ENCODE measurements at regions not wholly inside any gene's neighbourhood (a gene's known extent, or its start where the extent isn't known, plus 50 kb on each side); places are given as distances from the start of the nearest gene placed in this dataset.

GRCh38 chr11:123307276-123307675 lies 112.2 kb upstream of the CLMP start:
- Histone ChIP-seq H3K9ac (ENCODE audit: low read depth in 1 of 3, low read length in 3 of 3) (no peak overlapping the region), H3K27ac (ENCODE audit: low read depth, low read length) (peak overlapping the region; percentile 13), H3K4me1 (ENCODE audit: control insufficient read depth in 3 of 3, insufficient read depth in 3 of 3, low read length in 3 of 3) (peaks cover 7 to 13% (median 12%) of the 10 kb centered on the region in 3 donors), H3K36me3 (ENCODE audit: control insufficient read depth in 3 of 3, insufficient read depth in 3 of 3, low read length in 3 of 3) (no peaks in the 10 kb centered on the region), H3K4me3 (ENCODE audit: low read length in 3 of 3) (no peak overlapping the region), H3K9me3 (ENCODE audit: control insufficient read depth in 3 of 3, low read length in 3 of 3) (no peaks in the 10 kb centered on the region), H3K27me3 (ENCODE audit: control insufficient read depth in 3 of 3, insufficient read depth in 3 of 3, low read length in 3 of 3) (peaks cover 0 to 7% (median 7%) of the 10 kb centered on the region in 3 donors)

GRCh38 chr11:123306531-123306930 lies 111.5 kb upstream of the CLMP start:
- Histone ChIP-seq H3K9me3 (ENCODE audit: control insufficient read depth in 3 of 3, low read length in 3 of 3) (no peaks in the 10 kb centered on the region), H3K27me3 (ENCODE audit: control insufficient read depth in 3 of 3, insufficient read depth in 3 of 3, low read length in 3 of 3) (peaks cover 0 to 9% (median 7%) of the 10 kb centered on the region in 3 donors), H3K9ac (ENCODE audit: low read depth in 1 of 3, low read length in 3 of 3) (no peak overlapping the region), H3K4me1 (ENCODE audit: control insufficient read depth in 3 of 3, insufficient read depth in 3 of 3, low read length in 3 of 3) (peaks cover 13 to 18% (median 17%) of the 10 kb centered on the region in 3 donors), H3K4me3 (ENCODE audit: low read length in 3 of 3) (no peak overlapping the region), H3K36me3 (ENCODE audit: control insufficient read depth in 3 of 3, insufficient read depth in 3 of 3, low read length in 3 of 3) (no peaks in the 10 kb centered on the region), H3K27ac (ENCODE audit: low read depth, low read length) (no peak overlapping the region)

- Histone ChIP-seq H3K9me3 (ENCODE audit: control insufficient read depth in 3 of 3, low read length in 3 of 3) (no peaks in the 10 kb centered on the region), H3K27ac (ENCODE audit: low read depth, low read length) (no peak overlapping the region), H3K27me3 (ENCODE audit: control insufficient read depth in 3 of 3, insufficient read depth in 3 of 3, low read length in 3 of 3) (peaks cover 0 to 9% (median 7%) of the 10 kb centered on the region in 3 donors), H3K4me1 (ENCODE audit: control insufficient read depth in 3 of 3, insufficient read depth in 3 of 3, low read length in 3 of 3) (peaks cover 13 to 23% (median 22%) of the 10 kb centered on the region in 3 donors), H3K9ac (ENCODE audit: low read depth in 1 of 3, low read length in 3 of 3) (no peak overlapping the region), H3K36me3 (ENCODE audit: control insufficient read depth in 3 of 3, insufficient read depth in 3 of 3, low read length in 3 of 3) (no peaks in the 10 kb centered on the region), H3K4me3 (ENCODE audit: low read length in 3 of 3) (no peak overlapping the region)
Measured at GRCh38 chr11:123305601-123306375, 110.7 kb upstream of the CLMP start.

GRCh38 chr11:123304828-123305466 lies 109.9 kb upstream of the CLMP start:
- no peak overlapping the region for H3K4me3 ChIP-seq (ENCODE audit: low read length in 3 of 3)
- H3K27me3 ChIP-seq (ENCODE audit: control insufficient read depth in 3 of 3, insufficient read depth in 3 of 3, low read length in 3 of 3), result peaks cover 0 to 9% (median 7%) of the 10 kb centered on the region in 3 donors
- H3K27ac ChIP-seq (ENCODE audit: low read depth, low read length), result no peak overlapping the region
- no peak overlapping the region for H3K9ac ChIP-seq (ENCODE audit: low read depth in 1 of 3, low read length in 3 of 3)
- no peaks in the 10 kb centered on the region for H3K36me3 ChIP-seq (ENCODE audit: control insufficient read depth in 3 of 3, insufficient read depth in 3 of 3, low read length in 3 of 3)
- peaks cover 14 to 24% (median 23%) of the 10 kb centered on the region in 3 donors for H3K4me1 ChIP-seq (ENCODE audit: control insufficient read depth in 3 of 3, insufficient read depth in 3 of 3, low read length in 3 of 3)
- H3K9me3 ChIP-seq (ENCODE audit: control insufficient read depth in 3 of 3, low read length in 3 of 3), result no peaks in the 10 kb centered on the region

GRCh38 chr11:123303924-123304323 lies 108.9 kb upstream of the CLMP start:
- H3K4me1 ChIP-seq (ENCODE audit: control insufficient read depth in 3 of 3, insufficient read depth in 3 of 3, low read length in 3 of 3), result peaks cover 21 to 32% (median 23%) of the 10 kb centered on the region in 3 donors
- H3K9ac ChIP-seq (ENCODE audit: low read depth in 1 of 3, low read length in 3 of 3), result no peak overlapping the region
- H3K36me3 ChIP-seq (ENCODE audit: control insufficient read depth in 3 of 3, insufficient read depth in 3 of 3, low read length in 3 of 3), result no peaks in the 10 kb centered on the region
- no peaks in the 10 kb centered on the region for H3K9me3 ChIP-seq (ENCODE audit: control insufficient read depth in 3 of 3, low read length in 3 of 3)
- peaks cover 0 to 9% (median 7%) of the 10 kb centered on the region in 3 donors for H3K27me3 ChIP-seq (ENCODE audit: control insufficient read depth in 3 of 3, insufficient read depth in 3 of 3, low read length in 3 of 3)
- H3K27ac ChIP-seq (ENCODE audit: low read depth, low read length), result no peak overlapping the region
- H3K4me3 ChIP-seq (ENCODE audit: low read length in 3 of 3), result no peak overlapping the region

- no peaks in the 10 kb centered on the region for H3K9me3 ChIP-seq (ENCODE audit: control insufficient read depth in 3 of 3, low read length in 3 of 3)
- H3K27ac ChIP-seq (ENCODE audit: low read depth, low read length), result no peak overlapping the region
- no peak overlapping the region for H3K4me3 ChIP-seq (ENCODE audit: low read length in 3 of 3)
- H3K36me3 ChIP-seq (ENCODE audit: control insufficient read depth in 3 of 3, insufficient read depth in 3 of 3, low read length in 3 of 3), result no peaks in the 10 kb centered on the region
- peaks cover 0 to 9% (median 7%) of the 10 kb centered on the region in 3 donors for H3K27me3 ChIP-seq (ENCODE audit: control insufficient read depth in 3 of 3, insufficient read depth in 3 of 3, low read length in 3 of 3)
- peaks cover 17 to 25% (median 17%) of the 10 kb centered on the region in 3 donors for H3K4me1 ChIP-seq (ENCODE audit: control insufficient read depth in 3 of 3, insufficient read depth in 3 of 3, low read length in 3 of 3)
- no peak overlapping the region for H3K9ac ChIP-seq (ENCODE audit: low read depth in 1 of 3, low read length in 3 of 3)
Measured at GRCh38 chr11:123302751-123303195, 107.7 kb upstream of the CLMP start.

- Histone ChIP-seq H3K4me3 (ENCODE audit: low read length in 3 of 3) (peak overlapping the region; percentile 57 to 72 (median 63)), H3K9me3 (ENCODE audit: control insufficient read depth in 3 of 3, low read length in 3 of 3) (no peaks in the 10 kb centered on the region), H3K36me3 (ENCODE audit: control insufficient read depth in 3 of 3, insufficient read depth in 3 of 3, low read length in 3 of 3) (no peaks in the 10 kb centered on the region), H3K4me1 (ENCODE audit: control insufficient read depth in 3 of 3, insufficient read depth in 3 of 3, low read length in 3 of 3) (peaks cover 10 to 20% (median 14%) of the 10 kb centered on the region in 3 donors), H3K9ac (ENCODE audit: low read depth in 1 of 3, low read length in 3 of 3) (peak overlapping the region in 2 of 3 donors; percentile 35 to 76), H3K27ac (ENCODE audit: low read depth, low read length) (no peak overlapping the region), H3K27me3 (ENCODE audit: control insufficient read depth in 3 of 3, insufficient read depth in 3 of 3, low read length in 3 of 3) (peaks cover 0 to 9% (median 7%) of the 10 kb centered on the region in 3 donors)
Measured at GRCh38 chr11:123301696-123302400, 106.8 kb upstream of the CLMP start.

- H3K36me3 ChIP-seq (ENCODE audit: control insufficient read depth in 3 of 3, insufficient read depth in 3 of 3, low read length in 3 of 3), result no peaks in the 10 kb centered on the region
- peak overlapping the region; percentile 49 to 72 (median 63) for H3K4me3 ChIP-seq (ENCODE audit: low read length in 3 of 3)
- H3K27me3 ChIP-seq (ENCODE audit: control insufficient read depth in 3 of 3, insufficient read depth in 3 of 3, low read length in 3 of 3), result peaks cover 0 to 9% (median 7%) of the 10 kb centered on the region in 3 donors
- peak overlapping the region in 1 of 3 donors; percentile 76 for H3K9ac ChIP-seq (ENCODE audit: low read depth in 1 of 3, low read length in 3 of 3)
- H3K27ac ChIP-seq (ENCODE audit: low read depth, low read length), result no peak overlapping the region
- H3K4me1 ChIP-seq (ENCODE audit: control insufficient read depth in 3 of 3, insufficient read depth in 3 of 3, low read length in 3 of 3), result peaks cover 10 to 20% (median 14%) of the 10 kb centered on the region in 3 donors
- no peaks in the 10 kb centered on the region for H3K9me3 ChIP-seq (ENCODE audit: control insufficient read depth in 3 of 3, low read length in 3 of 3)
Measured at GRCh38 chr11:123301013-123301591, 106.1 kb upstream of the CLMP start.

GRCh38 chr11:123299721-123300120 lies 104.7 kb upstream of the CLMP start:
- Histone ChIP-seq H3K27ac (ENCODE audit: low read depth, low read length) (no peak overlapping the region), H3K36me3 (ENCODE audit: control insufficient read depth in 3 of 3, insufficient read depth in 3 of 3, low read length in 3 of 3) (no peaks in the 10 kb centered on the region), H3K9me3 (ENCODE audit: control insufficient read depth in 3 of 3, low read length in 3 of 3) (no peaks in the 10 kb centered on the region), H3K27me3 (ENCODE audit: control insufficient read depth in 3 of 3, insufficient read depth in 3 of 3, low read length in 3 of 3) (peaks cover 0 to 9% (median 7%) of the 10 kb centered on the region in 3 donors), H3K4me1 (ENCODE audit: control insufficient read depth in 3 of 3, insufficient read depth in 3 of 3, low read length in 3 of 3) (peaks cover 10 to 20% (median 14%) of the 10 kb centered on the region in 3 donors), H3K4me3 (ENCODE audit: low read length in 3 of 3) (no peak overlapping the region), H3K9ac (ENCODE audit: low read depth in 1 of 3, low read length in 3 of 3) (no peak overlapping the region)

All from skeletal muscle tissue (tissue), 3 donors.